HG02678 (cell line): ENCODE measurements at regions not wholly inside any gene's neighbourhood (a gene's known extent, or its start where the extent isn't known, plus 50 kb on each side); places are given as distances from the start of the nearest gene placed in this dataset.
"Not testable (repeated sequence)": the region's sequence is repeated elsewhere in the genome, so short reads cannot be mapped to it uniquely, and the experiment has no call there.

Experiments used
- ATAC-seq: cut with Tn5 transposase; IDR thresholded peaks from one replicate; pipeline ENCODE4 v1.9.1; 2021; ENCODE audit warnings: mild to moderate bottlenecking, moderate library complexity; ENCODE audit not compliant: unreplicated experiment

DNA sequence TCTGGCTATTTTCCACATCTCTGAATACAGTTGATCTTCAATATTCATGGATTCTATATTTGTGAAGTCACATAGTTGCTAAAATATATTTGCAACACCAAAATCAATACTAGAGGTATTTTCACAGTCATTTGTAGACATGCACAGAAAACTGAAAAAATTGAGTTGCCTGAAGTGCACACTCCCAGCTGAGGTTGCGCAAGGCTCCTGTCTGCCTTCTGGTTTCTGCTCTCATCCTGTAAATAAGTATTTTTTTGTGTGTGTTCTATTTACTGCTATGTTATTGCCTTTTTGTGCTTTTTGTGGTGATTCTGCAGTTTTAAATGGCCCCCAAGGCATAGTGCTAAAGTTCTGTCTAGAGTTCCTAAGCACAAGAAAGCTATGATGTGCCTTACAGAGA lies 371.1 kb upstream of the GRAMD2B start:
- ATAC-seq: no peak

DNA sequence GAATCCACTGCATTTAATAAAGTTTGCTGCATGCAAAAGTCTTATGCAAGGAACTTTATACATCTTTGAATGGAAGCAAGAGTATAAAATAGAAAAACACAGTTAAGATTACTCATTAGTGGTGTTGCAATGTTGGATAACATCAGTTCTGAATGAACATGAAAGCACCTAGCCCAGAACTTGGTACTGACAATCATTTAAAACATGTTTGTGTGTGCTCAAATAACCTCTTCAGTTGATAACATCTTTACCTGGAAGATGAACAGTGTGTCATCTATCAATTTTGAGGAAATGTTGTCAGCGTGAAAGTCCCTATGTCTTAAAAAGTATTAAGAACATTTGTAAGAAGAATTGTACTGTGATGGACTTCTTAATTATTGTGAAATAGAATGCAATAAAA lies 370.4 kb upstream of the GRAMD2B start:
- ATAC-seq: no peak

DNA sequence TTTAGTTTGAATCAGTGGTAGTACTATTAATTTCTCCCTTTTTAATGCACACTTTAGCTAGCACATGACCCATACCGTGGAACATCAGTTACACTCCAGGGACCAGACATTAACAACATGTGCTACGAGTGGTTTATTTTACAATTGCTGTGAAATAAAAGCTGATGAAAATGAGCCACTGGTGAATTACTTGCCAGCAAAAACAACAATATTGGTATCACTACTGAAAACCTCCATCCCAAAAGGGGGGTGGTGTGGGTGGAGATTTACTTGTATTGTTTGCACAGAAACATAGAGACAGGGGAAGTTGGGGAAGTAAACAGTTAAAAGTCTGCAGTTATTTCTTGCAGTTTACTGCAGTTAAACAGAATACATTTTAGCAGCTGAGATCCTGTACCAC lies 369.6 kb upstream of the GRAMD2B start:
- no peak for ATAC-seq

DNA sequence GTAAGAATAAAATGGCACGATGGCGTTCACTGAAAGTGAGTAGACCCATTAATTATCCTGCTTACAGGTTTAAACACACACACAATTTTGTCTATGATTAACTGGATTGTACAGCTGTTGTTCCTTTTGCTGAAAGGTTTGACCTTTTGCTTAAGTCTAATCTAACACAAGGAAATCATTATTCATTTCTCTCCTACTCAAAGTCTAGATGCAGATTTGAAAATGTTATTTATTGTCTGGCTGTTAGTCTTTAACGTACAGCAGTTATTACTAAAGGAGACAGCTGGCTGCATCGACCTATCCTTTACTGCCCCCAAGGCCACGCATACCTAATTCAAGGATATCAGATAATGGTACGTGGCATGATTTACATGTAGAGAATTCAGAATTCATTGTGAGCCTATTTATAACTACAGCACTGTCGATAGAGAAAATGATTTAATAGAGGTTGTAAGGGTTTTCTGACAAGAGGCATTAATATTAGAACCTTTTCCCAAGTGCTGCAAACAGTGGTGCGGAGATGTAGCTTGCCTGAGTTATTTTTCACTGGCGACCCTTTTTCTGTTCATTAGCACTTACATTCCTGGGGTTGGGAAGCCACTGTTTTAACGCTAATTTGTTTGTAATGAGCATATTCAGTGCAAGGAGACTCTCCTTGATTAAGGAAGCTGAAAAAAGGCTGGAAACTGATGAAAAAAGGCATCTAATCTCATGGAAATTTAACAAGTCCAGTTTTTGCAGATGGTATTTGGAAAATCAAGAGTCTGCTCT lies 368.4 kb upstream of the GRAMD2B start:
- no peak for ATAC-seq

DNA sequence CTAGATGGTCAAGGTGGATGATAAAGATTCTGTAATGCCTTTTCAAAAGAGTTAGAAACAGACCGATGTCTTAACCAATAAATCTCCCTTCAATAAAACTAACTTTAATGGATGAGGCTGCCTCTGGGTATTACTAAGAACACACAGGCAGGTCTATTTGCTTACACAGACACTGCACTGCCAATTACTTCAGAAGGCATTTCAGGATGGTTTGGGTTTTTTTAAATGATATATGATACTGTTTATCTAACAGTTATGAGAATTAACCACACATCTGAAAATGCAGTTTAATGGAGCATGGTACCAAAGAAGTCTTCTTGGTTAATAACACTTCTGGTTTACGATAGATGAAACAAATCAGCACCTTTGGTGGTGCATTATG lies 367.9 kb upstream of the GRAMD2B start:
- ATAC-seq: no peak

DNA sequence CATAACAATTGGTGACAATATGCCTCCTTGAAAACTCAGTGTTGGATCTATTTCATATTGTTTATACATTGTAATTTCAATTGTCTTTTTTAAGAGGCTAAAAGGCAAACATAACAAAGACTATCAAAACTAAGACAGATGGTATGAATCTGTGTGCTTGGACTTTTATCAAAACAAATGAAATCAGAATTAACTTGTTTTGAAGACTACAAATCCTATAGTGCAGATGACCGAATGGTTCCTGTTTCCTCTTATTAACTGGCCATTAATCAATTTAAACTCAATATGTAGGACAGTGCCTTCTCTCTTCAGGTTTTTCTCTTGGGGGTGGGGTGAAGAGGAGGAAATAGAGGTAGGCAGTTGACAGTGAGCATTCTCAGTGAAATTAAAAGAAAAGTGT lies 366.9 kb upstream of the GRAMD2B start:
- no peak for ATAC-seq

DNA sequence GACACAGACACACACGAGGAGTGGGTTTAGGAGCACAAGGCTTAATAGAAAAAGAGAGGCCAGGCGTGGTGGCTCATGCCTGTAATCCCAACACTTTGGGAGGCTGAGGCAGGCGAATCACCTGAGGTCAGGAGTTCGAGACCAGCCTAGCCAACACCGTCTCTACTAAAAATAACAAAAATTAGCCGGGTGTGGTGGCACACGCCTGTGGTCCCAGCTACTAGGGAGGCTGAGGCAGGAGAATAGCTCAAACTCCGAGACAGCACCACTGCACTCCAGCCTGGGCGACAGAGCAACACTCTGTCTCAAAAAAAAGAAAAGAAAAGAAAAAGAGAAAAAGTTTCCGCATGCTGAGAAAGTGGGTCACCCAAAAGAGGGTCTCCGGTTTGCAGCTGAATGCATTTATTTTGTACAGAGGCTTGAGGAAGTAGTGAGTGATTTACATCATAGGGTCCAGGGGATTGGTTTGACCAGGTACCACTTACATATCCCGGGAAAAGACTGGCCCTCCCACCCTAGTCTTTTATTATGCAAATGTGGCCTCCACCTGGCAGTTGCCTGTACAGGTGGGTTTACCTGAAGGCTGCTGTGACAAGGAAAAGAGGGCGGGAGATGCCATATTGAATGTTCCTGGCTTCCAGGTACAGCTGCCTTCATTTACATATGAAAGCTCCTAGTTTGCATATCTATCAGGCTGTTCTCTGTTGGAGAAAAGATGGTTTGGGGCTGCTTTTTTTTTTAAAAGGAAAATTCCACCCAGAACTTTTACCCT lies 366.2 kb upstream of the GRAMD2B start:
- ATAC-seq: no peak

DNA sequence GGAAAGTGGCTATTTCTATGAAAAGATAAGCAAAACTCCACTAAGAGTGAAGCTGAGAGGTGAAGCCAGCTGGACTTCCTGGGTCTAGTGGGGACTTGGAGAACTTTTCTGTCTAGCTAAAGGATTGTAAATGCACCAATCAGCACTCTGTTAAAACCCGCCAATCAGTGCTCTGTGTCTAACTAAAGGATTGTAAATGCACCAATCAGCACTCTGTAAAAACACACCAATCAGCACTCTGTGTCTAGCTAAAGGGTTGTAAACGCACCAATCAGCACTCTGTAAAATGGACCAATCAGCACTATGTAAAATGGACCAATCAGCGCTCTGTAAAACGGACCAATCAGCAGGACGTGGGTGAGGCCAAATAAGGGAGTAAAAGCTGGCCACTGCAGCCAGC lies 364.8 kb upstream of the GRAMD2B start:
- ATAC-seq: not testable (repeated sequence)

DNA sequence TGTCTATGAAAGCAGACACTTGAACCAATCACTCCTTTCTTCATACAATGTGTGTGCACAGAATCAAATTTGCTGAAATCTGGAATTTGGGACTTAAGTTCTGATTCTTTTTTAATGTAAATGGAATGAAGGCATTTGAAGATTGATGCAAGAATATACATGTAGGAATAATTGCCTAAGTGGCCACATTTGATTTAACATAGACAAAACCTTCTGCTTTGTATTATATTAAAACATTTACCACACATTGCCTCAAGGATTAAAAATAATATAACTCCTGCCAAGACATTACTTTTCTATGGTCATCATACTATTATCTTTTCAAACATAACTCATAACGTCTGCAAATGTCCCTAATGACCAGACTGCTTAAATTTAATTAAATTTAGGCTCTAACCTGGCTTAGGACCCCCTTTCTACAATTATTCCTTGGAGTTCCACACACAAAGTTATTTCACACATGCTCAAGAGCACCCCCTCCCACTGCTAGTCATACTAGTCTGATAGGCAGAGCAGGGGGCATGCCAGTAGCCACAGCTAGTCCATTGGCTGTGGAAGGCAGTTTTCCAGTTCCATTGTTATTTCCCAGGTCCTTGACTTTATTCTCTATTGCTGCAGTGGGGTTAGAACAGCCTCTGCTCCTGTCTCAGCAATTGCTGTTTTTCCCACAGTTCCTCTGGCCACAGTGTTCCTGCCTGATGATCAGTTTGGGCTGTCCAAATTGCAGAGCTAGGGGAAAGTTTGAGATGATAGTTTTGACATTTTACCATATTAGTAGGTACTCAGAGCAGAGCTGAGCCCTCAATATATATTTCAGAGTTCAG lies 360.6 kb upstream of the GRAMD2B start:
- ATAC-seq: no peak

DNA sequence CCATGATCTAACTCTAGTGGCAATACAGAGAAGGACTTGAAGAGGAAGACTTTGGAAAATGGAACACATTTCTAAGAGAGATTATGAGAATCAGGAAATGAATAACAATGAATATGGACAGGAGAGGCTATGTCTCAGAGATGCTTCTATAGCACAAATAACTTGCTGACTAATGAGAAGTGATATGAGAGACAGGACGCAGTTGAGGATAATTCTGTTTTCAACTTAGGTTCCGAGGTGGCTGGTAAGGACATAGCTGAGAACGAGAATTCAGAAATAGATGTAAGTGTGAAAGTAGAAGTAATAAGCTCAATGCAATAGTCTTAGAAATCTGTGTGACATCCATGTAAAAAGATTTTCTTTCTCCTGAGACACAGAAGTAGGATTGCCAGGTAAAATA lies 358.1 kb upstream of the GRAMD2B start:
- ATAC-seq: no peak

DNA sequence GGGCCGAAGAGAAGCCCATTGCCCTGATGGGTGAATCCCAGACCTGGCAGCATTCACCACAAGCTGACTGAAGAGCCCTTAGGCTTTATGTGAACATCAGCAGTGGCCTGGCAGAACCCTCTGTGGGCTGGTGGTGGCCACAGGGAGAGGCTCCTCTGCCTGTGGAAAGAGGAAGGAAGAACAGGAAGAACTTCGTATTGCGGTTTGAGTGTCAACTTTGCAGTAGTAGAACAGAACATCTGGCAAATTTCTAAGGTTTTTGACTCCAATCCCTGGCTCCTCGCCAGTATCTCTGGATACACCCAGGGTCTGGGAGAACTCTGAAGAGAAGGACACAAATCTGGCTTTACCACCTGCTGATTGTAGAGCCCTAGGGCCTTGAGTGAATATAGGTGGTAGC lies 356.4 kb upstream of the GRAMD2B start:
- ATAC-seq: no peak

DNA sequence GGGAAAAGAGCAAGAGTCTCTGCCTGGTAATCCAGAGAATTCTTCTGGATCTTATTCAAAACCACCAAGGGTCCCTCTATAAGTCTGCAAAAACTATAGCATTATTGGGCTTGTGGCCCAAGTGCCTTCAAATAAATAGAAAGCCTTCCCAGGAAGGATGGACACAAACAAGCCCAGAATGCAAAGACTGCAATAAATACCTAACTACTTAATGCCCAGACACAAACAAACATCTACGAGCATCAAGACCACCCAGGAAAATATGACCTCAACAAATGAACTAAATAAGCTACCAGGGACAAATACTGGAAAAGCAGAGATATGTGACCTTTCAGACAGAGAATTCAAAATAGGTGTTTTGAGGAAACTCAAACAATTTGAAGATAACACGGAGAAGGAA lies 355.8 kb upstream of the GRAMD2B start:
- ATAC-seq: no peak

DNA sequence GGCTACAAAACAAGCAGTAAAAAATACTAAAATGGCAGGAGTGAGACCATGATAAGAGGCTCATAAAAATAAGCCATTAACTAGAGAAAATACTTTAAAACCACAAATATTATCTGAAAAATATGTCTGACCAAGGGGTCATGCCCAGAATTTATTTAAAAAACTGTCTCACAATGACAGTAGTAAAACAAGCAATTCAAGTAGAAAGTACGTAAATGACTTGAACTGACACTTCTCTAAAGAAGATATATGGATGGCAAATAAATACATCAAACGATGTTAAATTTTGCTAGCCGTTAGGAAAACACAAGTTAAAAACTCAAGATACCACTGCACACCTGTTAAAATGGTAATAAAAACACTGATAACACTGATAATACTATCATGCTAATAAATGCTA lies 353.9 kb upstream of the GRAMD2B start:
- no peak for ATAC-seq

DNA sequence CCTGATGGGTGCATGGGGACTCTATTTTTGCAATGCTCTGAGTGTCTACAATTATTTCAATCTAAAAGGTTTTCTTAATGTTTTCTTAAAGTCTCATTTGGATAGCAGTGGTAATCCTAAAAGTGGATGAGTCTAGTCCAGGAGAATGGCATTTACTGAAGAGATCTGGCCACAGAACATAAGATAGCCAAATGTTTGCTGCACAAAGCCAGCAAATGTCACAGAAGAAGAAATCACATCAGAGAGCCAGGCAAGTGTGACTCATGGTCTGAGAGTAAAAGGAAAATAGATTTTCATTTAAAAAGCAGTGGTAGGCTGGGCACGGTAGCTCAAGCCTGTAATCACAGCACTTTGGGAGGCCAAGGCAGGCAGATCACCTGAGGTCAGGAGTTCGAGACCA lies 352.7 kb upstream of the GRAMD2B start:
- no peak for ATAC-seq

DNA sequence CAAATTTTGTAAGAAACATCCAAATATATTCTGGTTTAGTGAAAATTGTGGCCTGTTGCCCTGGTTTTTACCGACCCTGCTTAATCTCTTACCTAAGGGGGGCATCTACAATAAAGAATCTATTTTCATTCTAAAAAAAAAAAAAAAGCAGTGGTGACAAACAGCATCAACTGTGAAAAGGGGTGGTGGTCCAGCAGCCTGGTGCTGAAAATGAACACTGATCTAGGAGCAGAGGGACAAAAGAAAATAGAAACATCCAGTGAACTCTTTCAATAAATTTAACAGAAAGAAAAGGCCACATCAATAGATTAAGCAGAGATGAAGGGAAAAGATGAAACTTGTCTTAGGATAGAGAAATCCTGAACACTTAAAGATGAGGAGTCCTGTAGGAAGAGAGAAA lies 348.7 kb upstream of the GRAMD2B start:
- ATAC-seq: no peak

DNA sequence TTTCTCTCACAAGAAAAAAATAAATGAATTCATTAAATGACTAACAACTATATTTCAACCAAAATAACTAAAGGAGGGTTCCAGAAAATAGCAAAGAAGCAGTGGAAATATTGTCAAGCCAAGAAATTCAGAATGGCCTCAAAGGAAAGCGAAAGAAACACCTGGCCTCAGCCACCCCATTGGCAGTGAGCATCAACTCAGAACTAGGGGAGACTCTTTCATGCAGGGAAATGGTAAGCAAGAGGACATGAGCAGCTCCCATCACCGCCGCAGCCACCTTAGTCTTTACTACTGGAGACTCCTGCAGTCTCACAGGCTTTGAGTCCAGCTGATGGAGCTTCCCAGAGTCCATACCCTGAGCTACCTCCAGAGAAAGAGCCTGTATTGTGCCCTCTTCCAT lies 343.9 kb upstream of the GRAMD2B start:
- ATAC-seq: no peak

DNA sequence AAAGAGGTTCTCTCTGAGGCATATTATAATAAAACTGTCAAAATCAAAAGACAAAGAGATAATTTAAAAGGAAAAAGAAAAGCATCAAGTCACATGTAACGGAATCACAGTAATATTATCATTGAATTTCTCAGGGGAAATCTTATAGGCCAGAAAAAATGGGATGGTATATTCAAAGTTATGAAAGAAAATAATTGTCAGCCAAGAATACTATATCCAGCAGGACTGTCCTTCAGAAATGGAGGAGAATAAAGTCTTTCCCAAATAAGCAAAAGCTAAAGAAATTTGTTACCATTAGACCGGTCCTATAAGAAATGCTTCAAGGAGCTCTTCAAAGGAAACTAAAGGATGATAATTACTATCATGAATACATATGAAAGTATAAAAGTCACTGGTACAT lies 342.0 kb upstream of the GRAMD2B start:
- no peak for ATAC-seq

DNA sequence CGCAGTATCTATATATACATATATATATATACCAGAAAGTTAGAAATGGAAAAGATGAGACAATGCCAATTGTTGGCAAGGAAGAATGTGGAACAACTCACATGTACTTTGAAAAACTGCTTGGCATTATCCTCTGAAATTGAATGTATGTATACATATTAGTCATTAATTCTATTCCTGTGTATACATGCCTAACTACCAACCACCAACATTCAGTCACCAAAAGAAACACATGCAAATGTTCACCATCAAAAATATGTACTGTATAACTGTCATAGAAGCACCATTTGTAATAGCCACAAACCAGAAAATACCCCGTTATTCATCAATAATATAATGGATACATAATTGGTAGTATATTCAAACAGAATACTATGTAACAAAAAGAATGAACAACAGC lies 330.2 kb upstream of the GRAMD2B start:
- ATAC-seq: no peak

DNA sequence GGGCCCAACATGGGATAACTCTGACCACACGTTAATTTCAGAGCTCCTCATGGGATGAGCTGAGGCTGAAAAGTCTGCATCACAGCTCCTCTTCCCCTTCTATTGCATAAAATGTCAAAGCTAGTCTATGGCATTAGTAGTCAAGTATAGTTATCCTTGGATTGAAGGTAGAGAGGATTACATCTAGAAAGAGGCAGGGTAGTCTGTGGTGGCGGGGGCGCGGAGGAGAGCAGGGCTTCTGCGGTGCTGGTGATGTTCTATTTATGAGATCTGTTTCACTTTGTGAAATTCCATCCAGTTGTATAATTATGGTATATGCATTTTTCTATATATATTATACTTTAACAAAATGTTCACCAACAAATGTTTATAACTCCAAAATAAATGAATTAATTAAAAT lies 329.5 kb upstream of the GRAMD2B start:
- no peak for ATAC-seq

DNA sequence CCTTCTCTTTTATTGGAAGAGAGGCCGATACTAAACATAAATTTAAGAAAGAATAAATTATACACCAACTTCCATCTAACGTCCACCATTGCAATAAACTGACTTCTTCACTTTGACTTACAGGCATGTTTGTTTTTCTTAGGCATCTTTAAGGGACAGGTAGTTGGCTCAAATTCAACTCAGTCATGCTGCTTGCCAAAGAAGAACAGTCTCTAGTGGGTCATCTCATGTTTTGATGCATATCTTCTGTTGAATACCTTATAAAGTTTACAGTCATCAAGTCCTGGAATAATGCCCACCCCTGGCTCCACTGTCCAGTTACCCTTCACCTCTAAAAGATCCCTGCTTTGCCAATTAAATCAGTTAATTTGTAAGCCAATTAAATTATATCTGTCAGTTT lies 328.2 kb upstream of the GRAMD2B start:
- no peak for ATAC-seq

DNA sequence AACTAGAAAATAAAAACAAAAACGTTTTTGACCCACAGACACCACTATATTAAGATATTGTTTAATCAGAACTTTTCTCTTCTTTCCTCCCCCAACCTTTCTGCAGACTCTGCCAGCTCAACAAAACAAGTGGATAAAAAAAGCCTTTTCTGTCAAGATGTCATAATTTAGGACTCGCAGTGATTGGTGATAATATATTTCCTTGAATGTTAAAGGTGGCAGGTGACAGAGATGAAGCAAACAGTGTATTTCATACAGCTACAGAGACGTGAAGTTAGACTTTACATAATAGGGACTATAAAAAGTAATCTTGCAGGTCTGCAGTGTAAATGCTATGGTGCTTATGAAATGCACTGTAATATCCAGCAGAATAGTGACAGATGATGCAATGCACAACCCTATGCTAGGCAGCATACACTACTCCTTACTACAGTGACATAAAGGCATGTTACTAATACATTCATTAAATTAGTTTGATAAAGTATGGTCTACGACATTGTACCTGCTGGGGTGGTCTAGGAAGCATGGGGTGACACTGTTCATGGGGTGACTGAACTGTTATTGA lies 326.7 kb upstream of the GRAMD2B start:
- no peak for ATAC-seq
